HuH-7 (cell line): ENCODE measurements at regions not wholly inside any gene's neighbourhood (a gene's known extent, or its start where the extent isn't known, plus 50 kb on each side); places are given as distances from the start of the nearest gene placed in this dataset.
"Not testable (repeated sequence)": the region's sequence is repeated elsewhere in the genome, so short reads cannot be mapped to it uniquely, and the experiment has no call there.

Source experiments
- DNase-seq: peaks from one replicate; pipeline ENCODE4 v3.0.0; 2011; ENCODE audit warnings: low spot score

DNA sequence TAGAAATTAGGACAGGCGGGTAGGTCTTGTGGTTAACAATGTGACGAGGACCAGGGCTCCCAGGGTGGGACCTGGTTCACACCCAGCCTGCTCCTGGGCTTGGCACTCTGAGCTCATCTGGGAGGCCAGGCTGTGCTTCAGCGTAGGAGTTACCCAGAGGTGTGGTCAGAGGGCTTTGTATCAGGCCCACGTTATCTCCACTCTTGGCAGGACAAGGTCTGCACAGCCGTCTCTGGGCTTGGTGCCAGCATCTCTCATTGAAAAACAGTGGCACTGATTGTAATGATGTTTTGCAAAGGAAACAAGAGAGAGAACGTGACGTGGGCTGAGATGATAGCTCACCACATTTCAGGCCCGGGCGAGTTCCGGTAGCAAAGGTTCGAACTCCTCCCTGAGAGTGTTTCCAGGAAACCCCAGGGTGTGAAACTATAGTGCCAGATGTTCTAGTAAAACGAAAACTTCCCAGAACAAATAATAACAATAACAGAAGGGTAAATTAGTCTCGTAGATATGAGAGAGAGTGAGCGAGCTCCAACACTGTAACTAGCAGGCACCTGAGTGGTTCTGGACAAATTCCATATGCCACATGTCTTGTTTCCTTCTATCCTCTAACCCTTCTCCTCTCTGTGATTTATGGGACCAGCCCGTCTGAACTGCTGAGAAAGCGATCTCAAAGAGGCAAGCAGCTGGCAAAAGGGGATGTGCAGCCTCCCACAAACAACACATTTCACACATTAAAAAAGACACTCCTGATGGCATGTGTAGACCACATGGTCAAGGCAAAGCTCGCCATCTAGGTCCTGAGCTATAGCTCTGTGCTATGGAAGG lies 227.3 kb downstream of the KTN1 start:
- no peak for DNase-seq

DNA sequence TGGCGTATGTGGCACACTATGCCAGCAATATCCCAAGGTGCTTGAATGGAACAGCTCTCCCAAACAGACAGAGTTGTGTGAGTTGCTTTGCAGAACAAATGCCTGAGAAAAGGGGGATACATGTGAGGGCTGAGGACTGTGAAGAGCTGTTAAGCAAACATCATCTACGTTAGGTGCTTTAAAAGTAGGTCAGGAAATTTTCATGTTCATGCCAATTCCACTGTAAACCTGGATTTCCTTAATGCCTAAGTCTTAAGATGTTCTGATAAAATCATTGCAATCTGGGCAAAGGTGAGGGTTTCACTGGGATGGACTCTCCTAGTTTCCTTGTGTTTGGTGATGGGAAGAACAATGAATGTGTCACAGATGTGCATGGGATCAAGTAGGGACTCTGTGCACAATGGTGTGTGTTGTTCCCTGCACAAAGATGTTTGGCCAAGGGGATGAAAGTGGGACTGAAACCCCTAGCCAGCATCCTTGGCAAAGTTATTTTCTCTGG lies 227.9 kb downstream of the KTN1 start:
- DNase-seq = no peak

DNA sequence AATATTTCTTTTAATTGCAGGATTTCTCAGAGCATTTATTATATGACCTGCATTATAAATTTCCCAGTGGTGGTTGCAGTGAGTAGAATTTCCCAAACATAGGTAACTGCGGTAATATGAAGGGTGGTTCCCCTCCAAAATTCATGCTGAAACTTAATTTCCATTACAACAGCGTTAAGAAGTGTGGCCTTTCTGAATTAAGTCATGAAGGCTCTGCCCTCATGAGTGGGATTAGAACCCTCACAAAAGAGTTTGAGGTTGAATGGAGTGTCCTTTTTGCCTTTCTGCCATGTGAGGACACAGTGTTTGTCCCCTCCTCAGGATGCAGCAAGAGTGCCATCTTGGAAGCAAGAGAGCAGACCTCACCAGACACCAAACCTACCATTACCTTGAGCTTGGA lies 233.6 kb downstream of the KTN1 start:
- no peak for DNase-seq

DNA sequence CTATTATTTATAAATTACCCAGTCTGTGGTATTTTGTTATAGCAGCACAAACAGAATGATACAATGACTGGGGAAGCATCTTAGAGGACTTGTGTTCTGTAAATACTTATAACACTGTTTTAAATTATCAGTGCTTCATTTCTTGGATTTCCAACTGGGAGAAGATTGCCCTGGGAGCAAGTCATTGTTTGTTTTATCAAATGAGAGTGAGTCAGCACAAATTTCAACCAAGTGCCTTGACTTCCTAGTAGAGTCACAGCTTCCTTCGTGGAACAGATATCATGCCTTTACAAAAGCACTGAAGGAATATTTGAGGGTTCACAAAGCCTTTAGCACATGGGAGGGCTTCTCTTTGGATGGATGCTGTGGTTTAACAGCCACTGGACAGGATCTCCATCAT lies 234.1 kb downstream of the KTN1 start:
- DNase-seq = no peak

DNA sequence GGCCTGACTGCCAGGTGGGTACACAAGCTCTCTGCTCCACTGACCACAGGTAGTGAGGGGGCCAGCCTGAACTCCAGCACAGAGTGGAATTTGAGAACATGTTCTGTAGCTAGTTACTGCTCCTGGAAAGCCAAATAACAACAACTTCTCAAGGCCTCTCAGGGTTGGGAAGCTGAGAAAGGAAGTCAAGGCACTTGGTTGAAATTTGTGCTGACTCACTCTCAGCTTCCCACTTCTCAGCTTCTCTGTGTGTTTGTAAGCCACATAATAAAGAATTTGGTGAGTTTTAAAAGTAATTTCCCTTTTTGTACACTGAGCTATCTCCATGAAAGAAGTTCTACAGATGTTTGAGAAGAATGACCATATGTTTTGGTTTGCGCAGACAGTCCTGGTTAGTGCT lies 234.9 kb downstream of the KTN1 start:
- no peak for DNase-seq

DNA sequence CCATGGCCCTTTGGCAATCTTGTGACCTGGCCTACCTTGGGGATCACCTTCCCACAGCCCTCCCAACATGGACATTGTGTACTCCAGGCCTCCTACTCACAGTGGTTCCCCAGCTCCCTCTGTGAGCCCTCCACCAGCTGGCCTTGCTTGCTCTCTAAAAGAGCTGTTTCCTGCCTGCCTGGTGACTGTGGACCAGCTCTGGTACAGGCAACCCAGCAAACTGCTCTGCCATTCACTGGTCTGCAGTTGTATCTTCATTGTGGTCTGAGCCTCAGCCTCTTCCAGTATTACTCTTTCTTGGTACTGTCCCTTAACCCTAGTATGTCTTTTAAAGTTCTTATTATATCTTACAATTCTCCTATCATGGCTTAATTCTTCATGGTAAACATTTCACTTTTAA lies 236.2 kb downstream of the KTN1 start:
- DNase-seq = no peak

DNA sequence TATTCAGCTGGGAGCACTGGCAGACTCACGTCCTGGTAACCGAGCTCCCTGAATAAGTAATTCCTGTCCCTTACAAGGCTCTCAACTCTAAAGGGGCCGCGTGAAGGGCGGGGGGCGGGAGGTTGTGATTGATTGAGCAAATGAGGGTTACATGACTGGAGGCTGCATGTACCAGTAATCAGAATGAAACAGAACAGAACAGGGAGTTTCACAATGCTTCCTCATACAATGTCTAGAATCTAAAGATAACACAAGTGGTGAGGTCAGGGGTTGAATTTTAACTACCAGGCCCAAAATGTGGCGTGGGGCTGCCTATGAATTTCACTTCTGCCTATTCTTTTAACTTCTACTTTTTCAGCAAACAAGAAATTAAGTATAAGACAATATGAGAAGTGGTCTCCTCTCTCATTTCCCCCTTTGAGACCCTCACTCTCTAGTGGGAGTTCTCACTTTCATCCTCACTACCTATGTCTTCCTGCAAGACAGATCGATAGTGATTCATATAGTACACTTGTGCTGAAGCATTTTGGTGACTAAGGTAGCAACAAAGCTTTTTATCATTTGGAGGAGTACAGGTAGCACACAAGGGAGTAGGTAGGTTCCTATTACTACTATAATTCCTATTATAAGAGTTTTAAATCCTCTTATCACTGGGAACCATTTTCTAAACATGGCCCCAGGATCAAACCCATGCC lies 239.8 kb downstream of the KTN1 start:
- DNase-seq = no peak

DNA sequence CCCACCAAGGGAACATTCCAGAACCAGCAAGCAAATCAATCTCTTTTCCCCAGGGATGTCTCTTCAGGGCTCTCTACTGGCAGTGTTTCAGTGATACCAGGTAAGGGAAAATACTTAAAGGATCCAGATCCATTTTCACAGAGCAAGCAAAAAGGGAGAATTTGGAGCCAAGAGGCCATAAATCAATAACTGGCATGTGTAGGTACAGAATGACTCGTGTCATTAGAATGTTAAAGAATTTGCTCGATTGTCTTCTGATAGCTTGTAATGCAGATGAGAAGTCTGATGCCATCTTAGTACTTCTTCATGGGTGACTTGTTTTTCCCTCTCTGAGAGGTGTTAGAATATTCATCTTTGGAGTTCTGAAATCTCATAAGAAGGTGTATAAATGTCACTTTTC lies 242.9 kb downstream of the KTN1 start:
- no peak for DNase-seq

DNA sequence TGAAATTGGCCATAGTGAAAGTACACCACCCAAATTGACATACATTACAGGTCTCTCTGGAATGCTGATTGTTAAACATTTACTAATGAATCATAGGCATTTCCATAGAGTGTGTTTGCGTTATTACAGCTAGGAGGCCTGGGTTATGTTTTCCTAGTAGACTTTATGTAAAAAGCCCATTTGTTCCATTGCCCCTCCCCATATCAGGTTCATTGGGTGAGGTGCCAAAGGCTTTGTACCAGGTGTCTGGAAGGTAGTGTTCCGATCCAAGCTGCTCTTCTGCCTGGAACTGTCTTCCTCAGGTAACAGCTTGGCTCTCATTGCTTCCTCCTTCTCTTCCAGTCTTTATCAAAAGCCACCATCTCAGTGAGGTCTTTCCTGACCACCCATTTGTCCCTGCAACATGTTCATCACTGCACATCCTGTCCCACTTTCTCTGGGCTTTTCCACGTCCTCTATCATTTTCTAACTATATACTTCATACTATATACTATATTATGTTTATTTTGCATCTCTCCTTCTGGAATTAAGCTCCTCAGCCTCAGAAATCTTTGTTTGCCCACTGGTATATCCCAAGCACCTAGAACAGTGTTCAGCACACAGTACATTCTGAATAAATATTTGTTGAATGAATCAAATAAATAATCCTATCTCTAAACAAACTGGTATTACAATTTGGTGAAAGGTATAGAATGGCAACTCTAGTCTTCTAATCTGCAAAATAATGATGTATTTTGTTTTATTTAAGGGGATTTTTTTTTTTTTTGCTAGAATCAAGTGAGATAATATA lies 252.3 kb downstream of the KTN1 start:
- DNase-seq = peak; percentile 26

DNA sequence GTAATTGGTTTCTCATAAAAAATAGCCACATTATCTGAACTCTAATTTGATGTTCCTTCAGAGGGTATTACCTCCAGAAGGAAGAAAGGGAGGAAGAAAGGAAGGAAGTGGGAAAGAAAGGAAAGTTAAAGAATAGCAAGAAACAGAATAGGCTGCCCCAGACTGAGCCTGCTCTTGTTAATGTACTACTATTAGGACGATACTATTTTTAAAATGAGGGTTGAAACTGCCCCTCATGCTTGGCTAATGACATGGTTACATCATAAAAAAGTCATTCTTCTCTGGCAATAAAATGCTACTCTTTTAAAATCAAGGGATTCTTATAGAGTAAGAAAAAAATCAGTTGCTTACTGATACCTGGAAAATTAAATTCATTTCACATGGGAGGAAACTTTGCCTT lies 253.0 kb downstream of the KTN1 start:
- no peak for DNase-seq

DNA sequence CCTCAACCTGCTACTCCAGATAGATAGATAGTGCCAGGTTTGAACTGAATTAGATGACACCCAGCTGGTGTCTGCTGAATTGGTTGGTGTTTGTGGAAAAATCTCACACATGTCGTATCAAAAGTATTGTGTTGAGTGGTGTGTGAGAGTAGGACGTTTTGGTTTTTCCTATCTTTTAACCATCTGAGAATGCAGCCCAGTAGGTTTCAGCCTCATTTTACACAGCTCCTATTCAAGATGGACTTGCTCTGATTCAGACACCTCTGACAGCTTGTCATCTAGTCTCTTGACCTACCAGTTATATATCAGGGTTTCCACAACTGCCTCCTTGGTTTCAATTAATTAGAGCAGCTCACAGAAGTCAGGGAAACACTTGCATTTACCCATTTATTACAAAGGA lies 254.4 kb downstream of the KTN1 start:
- DNase-seq = no peak

DNA sequence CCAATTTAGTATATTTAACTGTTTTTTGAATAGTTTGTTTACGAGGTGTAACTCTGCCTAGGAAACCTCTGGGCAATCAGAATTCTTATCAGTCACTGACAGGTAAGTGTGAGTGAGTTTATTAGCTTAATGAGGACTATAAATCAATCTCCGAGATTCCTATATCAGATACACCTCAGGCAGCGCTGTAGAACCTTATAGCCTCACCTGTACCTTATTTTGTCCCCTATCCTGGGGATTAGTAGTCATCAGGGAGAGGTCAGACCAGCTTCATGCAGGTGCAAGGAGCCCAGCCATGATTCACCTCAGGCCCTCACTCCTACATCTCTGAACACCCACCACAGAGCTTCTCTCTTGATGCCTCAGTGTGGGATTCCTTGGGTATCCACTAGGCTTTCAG lies 256.0 kb downstream of the KTN1 start:
- no peak for DNase-seq

DNA sequence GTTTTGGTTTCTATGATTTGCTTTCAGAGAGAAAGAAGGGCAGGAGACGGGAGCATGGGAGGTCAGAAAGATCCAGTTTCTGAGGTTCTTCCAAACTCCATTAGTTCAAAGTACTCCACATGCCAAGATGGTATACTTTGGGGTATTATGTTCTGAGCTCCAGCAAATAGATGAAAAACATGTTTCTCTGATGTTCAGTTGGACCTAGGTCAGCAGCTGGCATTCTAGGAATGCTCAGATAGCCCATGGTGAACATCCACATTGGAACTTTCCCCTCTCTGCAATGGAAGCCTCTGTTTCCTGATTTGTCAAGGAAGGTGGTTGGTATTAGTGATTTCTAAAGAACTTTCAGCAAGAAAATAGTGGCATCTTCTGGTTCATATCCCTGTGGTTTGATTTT lies 257.5 kb downstream of the KTN1 start:
- no peak for DNase-seq

DNA sequence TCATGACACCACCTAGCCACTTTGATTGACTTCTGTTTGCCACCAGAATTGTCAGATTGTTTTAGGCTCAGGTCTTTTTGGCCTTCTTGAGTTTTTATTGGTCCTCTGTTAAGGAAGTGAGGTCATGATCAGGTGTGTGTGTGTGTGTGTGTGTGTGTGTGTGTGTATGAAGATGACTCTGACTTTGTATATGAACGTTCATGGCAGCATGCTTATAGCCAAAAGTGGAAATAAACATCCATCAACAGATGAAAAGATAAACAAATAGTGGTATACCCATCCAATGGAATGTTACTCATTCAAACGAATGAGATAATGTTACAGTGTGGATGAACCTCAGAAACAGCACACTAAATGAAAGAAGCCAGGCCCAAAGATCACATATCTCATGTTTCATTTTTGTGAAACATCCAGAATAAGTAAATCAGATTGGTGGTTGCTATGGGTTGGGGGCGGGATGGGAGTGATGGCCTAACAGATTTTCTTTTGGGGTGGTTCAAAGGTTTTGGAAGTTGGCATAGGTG lies 258.6 kb downstream of the KTN1 start:
- no peak for DNase-seq

DNA sequence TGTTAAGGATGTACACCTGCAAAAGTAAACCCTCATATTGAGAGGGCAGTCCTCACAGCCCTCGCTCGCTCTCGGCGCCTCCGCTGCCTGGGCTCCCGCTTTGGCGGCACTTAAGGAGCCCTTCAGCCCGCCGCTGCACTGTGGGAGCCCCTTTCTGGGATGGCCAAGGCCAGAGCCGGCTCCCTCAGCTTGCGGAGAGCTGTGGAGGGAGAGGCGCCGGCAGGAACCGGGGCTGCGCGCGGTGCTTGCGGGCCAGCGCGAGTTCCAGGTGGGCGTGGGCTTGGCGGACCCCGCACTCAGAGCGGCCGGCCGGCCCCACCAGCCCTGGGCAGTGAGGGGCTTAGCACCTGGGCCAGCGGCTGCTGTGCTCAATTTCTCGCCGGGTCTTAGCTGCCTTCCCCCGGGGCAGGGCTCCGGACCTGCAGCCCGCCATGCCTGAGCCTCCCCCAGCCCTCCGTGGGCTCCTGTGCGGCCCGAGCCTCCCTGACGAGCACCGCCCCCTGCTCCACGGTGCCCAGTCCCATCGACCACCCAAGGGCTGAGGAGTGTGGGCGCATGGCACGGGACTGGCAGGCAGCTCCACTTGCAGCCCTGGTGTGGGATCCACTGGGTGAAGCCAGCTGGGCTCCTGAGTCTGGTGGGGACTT lies 259.4 kb downstream of the KTN1 start:
- DNase-seq = not testable (repeated sequence)

DNA sequence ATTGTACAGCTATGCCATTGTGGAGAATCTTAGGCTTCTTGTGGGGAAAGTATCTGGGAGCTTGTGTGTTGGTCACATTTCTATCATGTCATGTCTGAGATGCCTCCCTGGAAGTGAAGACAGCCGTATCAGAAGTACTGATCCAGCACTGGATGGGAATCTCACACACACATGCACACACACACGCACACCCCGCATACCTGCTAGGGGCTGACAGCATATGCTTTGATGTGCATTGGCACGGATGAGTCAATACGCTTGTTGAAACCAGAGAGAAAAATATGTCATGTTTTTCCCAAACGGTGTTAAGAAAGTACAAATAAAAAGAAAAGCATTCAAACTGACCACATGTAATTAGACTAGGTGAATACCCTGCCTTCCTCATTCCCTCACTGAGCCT lies 260.8 kb downstream of the KTN1 start:
- DNase-seq = no peak

DNA sequence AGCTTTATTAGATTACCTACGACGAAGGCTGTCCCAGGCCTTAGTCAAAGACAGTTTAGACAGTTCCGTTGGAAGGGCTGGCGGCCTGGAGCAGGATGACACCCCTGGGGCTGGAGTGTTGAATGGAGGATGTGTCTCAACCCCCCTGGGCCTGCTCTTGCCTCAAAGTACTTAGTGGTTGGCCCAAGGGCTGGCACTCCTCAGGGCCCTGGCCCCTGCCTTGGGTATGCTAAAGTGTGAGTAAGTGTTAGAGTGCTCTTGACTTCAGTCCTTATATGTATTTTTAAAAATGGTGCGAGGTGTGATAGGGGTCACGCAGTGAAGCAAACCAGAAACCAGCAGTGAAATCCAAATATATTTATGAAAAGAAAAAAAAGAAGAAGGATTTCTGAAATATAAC lies 261.6 kb downstream of the KTN1 start:
- DNase-seq = no peak

DNA sequence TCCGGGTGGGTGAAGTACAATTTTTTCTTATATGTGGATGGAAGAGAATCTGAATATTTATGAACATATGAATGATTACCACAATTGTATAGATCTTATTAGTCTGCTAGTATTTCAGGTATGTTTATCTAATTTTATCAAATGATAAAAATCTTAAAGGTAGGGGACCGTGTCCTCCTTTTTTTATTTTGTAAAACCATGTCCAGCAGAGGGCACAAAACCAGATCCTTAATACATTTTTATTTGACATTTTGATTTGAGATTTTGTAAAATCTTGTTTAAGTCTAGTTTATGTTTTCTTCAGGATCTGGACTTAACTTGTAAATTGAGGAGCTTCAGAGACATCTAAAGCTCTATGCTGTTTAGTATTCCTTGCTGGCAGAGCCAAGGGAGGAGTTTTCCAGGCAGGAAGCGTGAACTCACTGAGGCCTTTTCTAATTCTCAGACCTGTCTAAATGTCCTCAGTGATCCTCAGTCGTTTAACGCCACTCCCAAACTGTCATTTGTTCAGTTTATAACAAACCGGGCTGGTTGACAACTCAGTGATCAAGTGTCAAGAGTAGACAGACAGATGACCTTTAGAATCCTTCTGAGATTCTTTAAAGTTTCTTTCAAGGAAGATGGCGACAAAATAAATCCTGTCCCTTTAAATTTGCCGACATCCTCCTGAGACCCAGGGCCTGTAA lies 263.9 kb downstream of the KTN1 start:
- no peak for DNase-seq

DNA sequence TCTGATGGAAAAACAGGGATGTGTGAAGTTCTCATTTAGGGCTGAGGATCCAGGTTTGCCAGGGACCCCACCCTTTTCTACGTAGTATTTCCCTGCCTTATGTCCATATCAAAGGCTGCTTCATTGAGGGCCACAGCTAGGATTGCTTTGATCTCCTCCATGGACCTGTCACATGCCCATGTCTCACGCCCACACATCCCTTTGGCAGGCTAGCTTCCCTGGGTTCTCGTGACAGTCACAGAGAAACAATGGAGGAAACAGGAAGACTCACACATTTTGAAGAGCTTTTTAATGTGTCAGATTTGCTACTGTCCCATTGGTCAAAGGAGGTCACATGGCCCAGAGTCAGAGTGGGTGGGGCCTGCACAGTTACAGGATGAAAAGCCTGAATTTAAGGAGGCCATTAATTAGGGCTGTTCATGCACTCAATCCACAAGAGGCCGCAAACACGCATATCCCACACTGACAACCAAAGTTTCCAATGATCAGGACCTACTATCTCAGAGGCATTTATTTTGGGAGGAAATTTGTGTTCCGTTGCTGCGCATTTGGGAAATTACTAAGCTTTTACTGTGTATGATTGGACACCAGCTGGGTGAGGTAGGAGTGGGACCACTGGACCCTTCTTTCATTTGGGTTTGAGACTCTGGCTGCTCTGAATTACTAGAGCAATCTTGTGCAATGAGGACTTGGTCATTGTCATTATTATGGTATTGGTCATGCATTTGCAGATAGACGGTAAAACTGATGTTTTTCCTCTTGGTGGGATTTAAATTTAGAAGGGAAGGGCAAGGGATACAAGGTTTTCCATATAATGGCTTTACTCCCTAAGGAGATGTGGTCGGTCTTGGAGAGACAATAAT lies 266.2 kb downstream of the KTN1 start:
- no peak for DNase-seq

DNA sequence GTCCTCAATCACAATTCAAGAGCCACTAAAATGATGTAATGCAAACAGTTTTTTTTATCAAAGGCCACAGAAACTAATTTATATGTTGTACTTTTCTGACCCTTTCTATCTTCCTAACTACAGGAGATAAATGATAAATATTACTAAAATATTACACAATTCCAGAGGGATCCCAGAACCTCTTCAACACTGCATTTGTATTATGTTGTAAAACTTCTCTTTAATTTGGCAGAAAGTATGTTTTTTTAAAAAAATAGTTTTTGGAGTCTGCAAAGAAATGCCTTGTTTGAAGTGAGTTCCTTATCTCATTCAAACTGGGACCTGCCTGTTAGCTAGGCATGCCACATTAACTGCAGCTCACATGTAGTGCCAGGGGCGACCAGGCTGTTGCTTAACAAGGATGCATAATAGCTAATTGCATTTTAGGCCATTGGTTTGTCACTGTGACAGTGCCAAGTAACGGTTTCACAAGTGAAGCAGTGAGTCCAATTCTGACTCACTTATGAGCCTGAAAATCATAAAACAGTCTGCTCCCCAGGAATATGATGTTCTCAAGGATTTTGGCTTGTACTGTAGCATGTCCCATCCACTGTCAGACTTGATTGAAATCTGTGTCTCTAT lies 266.9 kb downstream of the KTN1 start:
- no peak for DNase-seq
